H1 (cell line): ENCODE measurements at regions not wholly inside any gene's neighbourhood (a gene's known extent, or its start where the extent isn't known, plus 50 kb on each side); places are given as distances from the start of the nearest gene placed in this dataset.

ENCODE experiments used
- CTCF ChIA-PET: fragments of 300-600 bp; sonication (Branson Sonifier 250); formaldehyde crosslinking; loops from one replicate; lab custom pipeline; 2021; ENCODE audit not compliant: partially characterized antibody; lab: Charles Lee
- POLR2A ChIA-PET: fragments of 300-600 bp; sonication (Branson Sonifier 250); formaldehyde crosslinking; loops from one replicate; lab custom pipeline; 2021; ENCODE audit warnings: inconsistent platforms; ENCODE audit not compliant: partially characterized antibody; lab: Charles Lee
- DNase-seq, 2 experiments: peaks; one replicate each; pipeline versions ENCODE4 v3.0.0 to v3.0.0-alpha.2; 2010 to 2022; ENCODE audit warnings: low spot score in 2 of 2, low read depth in 1 of 2, mixed read lengths in 1 of 2
- FAIRE-seq: peaks from 2 replicates; lab custom pipeline; 2011; peaks lifted over from hg19 to GRCh38; lab: Jason Lieb, UNC
- H2AFZ ChIP-seq: 2 replicates; pipeline ENCODE4 v1.8.1; 2012; ENCODE audit warnings: low read length, inconsistent platforms
- H2AK5ac ChIP-seq: 2 replicates; pipeline ENCODE4 v1.6.1; 2013; ENCODE audit warnings: low read depth, low read length
- H2BK120ac ChIP-seq: replicated peaks from 2 replicates; pipeline ENCODE3; 2013; ENCODE audit warnings: low read depth, low read length, inconsistent platforms
- H2BK12ac ChIP-seq: 2 replicates; pipeline ENCODE4 v1.6.1; 2013; ENCODE audit warnings: low read depth, low read length
- H2BK15ac ChIP-seq: 2 replicates; pipeline ENCODE4 v1.6.1; 2013; ENCODE audit warnings: low read length
- H2BK20ac ChIP-seq: 2 replicates; pipeline ENCODE4 v1.6.1; 2013; ENCODE audit warnings: low read length
- H2BK5ac ChIP-seq: 2 replicates; pipeline ENCODE4 v1.6.1; 2013; ENCODE audit warnings: low read depth, low read length
- H3K14ac ChIP-seq: 2 replicates; pipeline ENCODE4 v1.6.1; 2013; ENCODE audit warnings: inconsistent platforms; ENCODE audit not compliant: insufficient read length
- H3K18ac ChIP-seq: 2 replicates; pipeline ENCODE4 v1.6.1; 2013; ENCODE audit warnings: low read length; ENCODE audit errors: extremely low read depth
- H3K23ac ChIP-seq: 2 replicates; pipeline ENCODE4 v1.6.1; 2013; ENCODE audit warnings: inconsistent platforms; ENCODE audit not compliant: insufficient read length
- H3K23me2 ChIP-seq: 2 replicates; pipeline ENCODE4 v1.6.1; 2013; ENCODE audit warnings: low read depth, low read length
- H3K27ac ChIP-seq: 2 replicates; pipeline ENCODE4 v1.6.1; 2011; ENCODE audit warnings: low read depth, low read length, inconsistent platforms
- H3K27me3 ChIP-seq, 4 experiments: replicated peaks in 1 of 4; 1 replicate in 1 of 4; 2 replicates in 3 of 4; pipeline versions ENCODE4 v1.6.1 to v1.8.1; 2011 to 2013; ENCODE audit warnings: low read length in 3 of 4, mild to moderate bottlenecking in 3 of 4, inconsistent platforms in 2 of 4, mixed read lengths in 2 of 4, moderate library complexity in 1 of 4; ENCODE audit not compliant: control insufficient read depth in 3 of 4, insufficient read depth in 3 of 4; ENCODE audit errors: extremely low read depth in 1 of 4
- H3K36me3 ChIP-seq, 4 experiments: 2 replicates each; pipeline versions ENCODE4 v1.6.1 to v1.8.1; 2011 to 2013; ENCODE audit warnings: mild to moderate bottlenecking in 4 of 4, low read length in 3 of 4, moderate library complexity in 2 of 4, control low read depth in 1 of 4, inconsistent platforms in 1 of 4; ENCODE audit not compliant: insufficient read depth in 4 of 4, control insufficient read depth in 2 of 4
- H3K4ac ChIP-seq: replicated peaks from 2 replicates; pipeline ENCODE3; 2013; ENCODE audit warnings: low read length, low read depth, mixed read lengths, inconsistent platforms; ENCODE audit not compliant: insufficient read length
- H3K4me1 ChIP-seq, 4 experiments: replicated peaks in 1 of 4; 1 replicate in 1 of 4; 2 replicates in 3 of 4; pipeline versions ENCODE4 v1.6.1 to v1.8.1; 2011 to 2013; ENCODE audit warnings: low read length in 3 of 4, inconsistent platforms in 2 of 4, mixed read lengths in 1 of 4; ENCODE audit not compliant: insufficient read depth in 4 of 4, control insufficient read depth in 3 of 4
- H3K4me2 ChIP-seq, 2 experiments: 2 replicates each; pipeline versions ENCODE4 v1.6.1 to v1.8.1; 2011 to 2013; ENCODE audit warnings: low read depth in 2 of 2, low read length in 2 of 2, control low read depth in 1 of 2, inconsistent platforms in 1 of 2, mild to moderate bottlenecking in 1 of 2; ENCODE audit not compliant: insufficient read depth in 1 of 2
- H3K4me3 ChIP-seq, 4 experiments: fragments of 200-600, 300-600 bp in 1 of 4; sonication (generic), shearing (Covaris generic), sonication (Bioruptor Twin) in 1 of 4; 2 replicates each; pipeline versions ENCODE4 v1.5.1 to v1.8.1; 2011 to 2016; ENCODE audit warnings: low read length in 4 of 4, low read depth in 3 of 4, control low read depth in 2 of 4, inconsistent platforms in 2 of 4, mild to moderate bottlenecking in 2 of 4, mixed read lengths in 1 of 4, moderate library complexity in 1 of 4; ENCODE audit not compliant: insufficient read depth in 2 of 4; ENCODE audit errors: extremely low read depth in 1 of 4
- H3K56ac ChIP-seq: replicated peaks from 2 replicates; pipeline ENCODE3; 2013; ENCODE audit warnings: low read depth, mild to moderate bottlenecking, mixed read lengths, low read length, inconsistent platforms; ENCODE audit not compliant: insufficient read length
- H3K79me1 ChIP-seq: 2 replicates; pipeline ENCODE4 v1.6.1; 2013; ENCODE audit warnings: low read depth, low read length, control low read depth
- H3K79me2 ChIP-seq, 2 experiments: 2 replicates each; pipeline versions ENCODE4 v1.6.1 to v1.8.1; 2012 to 2013; ENCODE audit warnings: low read length in 2 of 2, mild to moderate bottlenecking in 2 of 2, inconsistent platforms in 1 of 2; ENCODE audit not compliant: insufficient read depth in 2 of 2, control insufficient read depth in 1 of 2
- H3K9ac ChIP-seq, 4 experiments: replicated peaks in 1 of 4; 1 replicate in 1 of 4; 2 replicates in 3 of 4; pipeline versions ENCODE4 v1.6.1 to v1.8.1; 2011 to 2013; ENCODE audit warnings: low read depth in 3 of 4, low read length in 3 of 4, control low read depth in 2 of 4, mild to moderate bottlenecking in 2 of 4, moderate library complexity in 2 of 4, inconsistent platforms in 1 of 4; ENCODE audit errors: extremely low read depth in 1 of 4
- H3K9me3 ChIP-seq, 2 experiments: 2 replicates each; pipeline versions ENCODE4 v1.6.1 to v1.8.1; 2012 to 2013; ENCODE audit warnings: mild to moderate bottlenecking in 2 of 2, moderate library complexity in 2 of 2, control low read depth in 1 of 2, inconsistent platforms in 1 of 2, low read depth in 1 of 2, low read length in 1 of 2, mixed read lengths in 1 of 2; ENCODE audit not compliant: insufficient read depth in 2 of 2
- H4K20me1 ChIP-seq, 2 experiments: replicated peaks in 1 of 2; 2 replicates each; pipeline versions ENCODE3 to v1.8.1; 2011 to 2013; ENCODE audit warnings: inconsistent platforms in 2 of 2, low read length in 2 of 2, mild to moderate bottlenecking in 1 of 2; ENCODE audit not compliant: insufficient read depth in 2 of 2, control insufficient read depth in 1 of 2
- H4K5ac ChIP-seq: 2 replicates; pipeline ENCODE4 v1.6.1; 2013; ENCODE audit warnings: low read length, low read depth, mixed read lengths, inconsistent platforms; ENCODE audit not compliant: insufficient read length
- H4K8ac ChIP-seq: 2 replicates; pipeline ENCODE4 v1.8.0; 2013; ENCODE audit warnings: mild to moderate bottlenecking, moderate library complexity, low read length, inconsistent platforms; ENCODE audit not compliant: insufficient read depth; ENCODE audit errors: extremely low read depth
- H4K91ac ChIP-seq: replicated peaks from 2 replicates; pipeline ENCODE3; 2013; ENCODE audit warnings: low read length, mixed read lengths, inconsistent platforms; ENCODE audit not compliant: insufficient read length
- CHD2 ChIP-seq: IDR thresholded peaks from 2 replicates; pipeline ENCODE4 v1.6.1; 2012; ENCODE audit warnings: low read length, improper control_type of control experiment
- NRF1 ChIP-seq: IDR thresholded peaks from 2 replicates; pipeline ENCODE4 v1.6.1; 2011; ENCODE audit warnings: mild to moderate bottlenecking, low read depth, low read length, improper control_type of control experiment
- WGBS, 2 experiments: shearing (Covaris generic) in 1 of 2; methylation state at CpG; one replicate each; pipeline versions ENCODE4 v1.1.6 to v1.1.7; 2013 to 2015; ENCODE audit warnings: low lambda C conversion rate in 2 of 2, mixed read lengths in 2 of 2, inconsistent platforms in 1 of 2, low coverage in 1 of 2, missing lambda C conversion rate in 1 of 2; ENCODE audit not compliant: insufficient replicate concordance in 2 of 2, insufficient coverage in 1 of 2, insufficient read length in 1 of 2; ENCODE audit errors: extremely low coverage in 1 of 2, missing lambda C conversion rate in 1 of 2; 5-methylcytosine and 5-hydroxymethylcytosine counted together

GRCh38 chr15:37262922-37263608 is 162.7 kb upstream of the MEIS2 start:
- no peak overlapping the region for H4K5ac ChIP-seq
- no peak overlapping the region for H2AK5ac ChIP-seq
- no peak overlapping the region for H3K23ac ChIP-seq
- H3K27me3 ChIP-seq = no peaks in the 10 kb centered on the region
- H3K79me1 ChIP-seq = no peaks in the 10 kb centered on the region
- H3K9ac ChIP-seq = no peak overlapping the region
- no peak overlapping the region for H2BK12ac ChIP-seq
- H4K91ac ChIP-seq = no peak overlapping the region
- DNase-seq (no peak), FAIRE-seq (no peak)
- ChIA-PET CTCF (interaction anchor here (0.7 kb wide), 1 partner anchor 59 kb away, joined by 3 read pairs; no protein-coding TSS in a partner anchor), POLR2A (no interaction called here)
- no peaks in the 10 kb centered on the region for H4K20me1 ChIP-seq
- H3K14ac ChIP-seq = no peak overlapping the region
- TF ChIP-seq CHD2 = no peak
- no peak for TF ChIP-seq NRF1
- WGBS, 2 experiments = 94% methylated on average over 3 of the region's 3 CpGs; no CpG with 5 or more reads in 1 of the 2 experiments
- H3K27ac ChIP-seq = no peak overlapping the region
- no peaks in the 10 kb centered on the region for H3K36me3 ChIP-seq
- no peak overlapping the region for H2AFZ ChIP-seq
- no peak overlapping the region for H2BK5ac ChIP-seq
- no peak overlapping the region for H3K56ac ChIP-seq
- H2BK20ac ChIP-seq = no peak overlapping the region
- no peak overlapping the region for H4K8ac ChIP-seq
- H3K4me3 ChIP-seq = no peak overlapping the region
- no peak overlapping the region for H3K4me2 ChIP-seq
- no peaks in the 10 kb centered on the region for H3K9me3 ChIP-seq
- peaks cover 1% of the 10 kb centered on the region; the same call in 1 of the 2 replicates for H3K23me2 ChIP-seq
- no peak overlapping the region for H3K4ac ChIP-seq
- H3K4me1 ChIP-seq = no peaks in the 10 kb centered on the region; a peak in 1 of 7 replicates
- no peak overlapping the region for H2BK15ac ChIP-seq
- H3K18ac ChIP-seq = no peak overlapping the region
- H3K79me2 ChIP-seq = no peaks in the 10 kb centered on the region
- no peak overlapping the region for H2BK120ac ChIP-seq
